Adrenal gland (tissue), 9 donors: ENCODE measurements at regions not wholly inside any gene's neighbourhood (a gene's known extent, or its start where the extent isn't known, plus 50 kb on each side); places are given as distances from the start of the nearest gene placed in this dataset.

Source experiments
- DNase-seq, 7 donors: peaks; one replicate each; pipeline ENCODE4 v3.0.0-alpha.2; 2019 to 2020
- H3K27ac ChIP-seq, 5 donors: fragments of 200-600 bp; sonication (generic) in 4 of 5; 1 replicate in 3 of 5; 2 replicates in 2 of 5; pipeline versions ENCODE4 v1.5.1 to v1.8.0; 2016 to 2020; ENCODE audit warnings: mild to moderate bottlenecking in 1 of 5
- H3K27me3 ChIP-seq: fragments of 200-600 bp; 2 replicates; pipeline ENCODE4 v1.8.0; 2021
- H3K36me3 ChIP-seq, 2 donors: fragments of 200-600 bp; replicated peaks in 1 of 2; 1 replicate in 1 of 2; 2 replicates in 1 of 2; pipeline versions ENCODE4 v1.5.1 to v1.8.0; 2018 to 2022
- H3K4me1 ChIP-seq, 2 donors: fragments of 200-600 bp; replicated peaks in 1 of 2; 1 replicate in 1 of 2; 2 replicates in 1 of 2; pipeline versions ENCODE4 v1.5.1 to v1.8.0; 2018 to 2021
- H3K4me3 ChIP-seq, 4 donors: fragments of 200-600 bp; sonication (generic) in 3 of 4; one replicate each; pipeline ENCODE4 v1.5.1; 2016 to 2018
- H3K9me3 ChIP-seq, 3 donors: fragments of 200-600 bp; sonication (generic) in 1 of 3; replicated peaks in 1 of 3; 1 replicate in 2 of 3; 2 replicates in 1 of 3; pipeline versions ENCODE4 v1.5.1 to v1.8.0; 2016 to 2021
- CTCF ChIP-seq, 6 experiments: fragments of 450-650 bp in 4 of 6; fragments of 200-600 bp in 2 of 6; sonication (generic) in 1 of 6; IDR thresholded peaks; 1 replicate in 5 of 6; 2 replicates in 1 of 6; pipeline versions ENCODE4 v1.5.1 to v1.8.0; 2016 to 2021; ENCODE audit warnings: antibody characterized with exemption in 6 of 6, mild to moderate bottlenecking in 2 of 6, moderate library complexity in 1 of 6
- POLR2A ChIP-seq, 2 donors: fragments of 450-650 bp; IDR thresholded peaks; one replicate each; pipeline ENCODE4 v1.6.1; 2017; ENCODE audit warnings: antibody characterized with exemption in 2 of 2, mild to moderate bottlenecking in 2 of 2, moderate library complexity in 1 of 2
- WGBS, 4 donors: extraction: QIAGEN DNeasy Blood & Tissue Kit in 2 of 4; methylation state at CpG; one replicate each; pipeline versions ENCODE4 v1.1.5 to v1.1.7; 2013 to 2017; 5-methylcytosine and 5-hydroxymethylcytosine counted together
- intact Hi-C, 2 donors: fragments of 100-400 bp; cut with DNase I; formaldehyde crosslinking; loops; one replicate each; pipeline versions ENCODE4 v1.14.1 to v1.15.0; 2022 to 2023
- donor health status: healthy with polysubstance abuse.
- donor health status: Bipolar disorder and iron deficiency.
- donor health status: DM: yes; HTN: yes; CAD: no.
- donor health status: DM: no; HTN: no; CAD: no.
- donor health status: DM: no; HTN: no; CAD: no.

- Histone ChIP-seq H3K4me1 (no peaks in the 10 kb centered on the region), H3K4me3 (no peak overlapping the region), H3K27me3 (peaks cover 3% of the 10 kb centered on the region), H3K9me3 (no peaks in the 10 kb centered on the region), H3K36me3 (no peaks in the 10 kb centered on the region), H3K27ac (no peak overlapping the region)
- TF ChIP-seq CTCF (IDR thresholded peaks at IDR 0.05), result no peak
- no peak for TF ChIP-seq POLR2A (IDR thresholded peaks at IDR 0.05)
- WGBS, 4 donors, result 20 to 23% (median 22%) methylated on average over 3 of the region's 3 CpGs
- DNase-seq, result no peak
- intact Hi-C loops, result no loop called here
These were observed 139.4 kb upstream of the IRX6 start for GRCh38 chr16:55184619-55185018.

GRCh38 chr16:55189224-55189623 lies 134.8 kb upstream of the IRX6 start:
- TF ChIP-seq POLR2A (IDR thresholded peaks at IDR 0.05) (no peak), CTCF (IDR thresholded peaks at IDR 0.05) (no peak)
- H3K4me3 ChIP-seq, result no peak overlapping the region
- H3K9me3 ChIP-seq, result no peaks in the 10 kb centered on the region
- intact Hi-C loops, result no loop called here
- 51 to 70% (median 52%) methylated on average over 6 of the region's 6 CpGs for WGBS, 4 donors
- no peaks in the 10 kb centered on the region for H3K4me1 ChIP-seq
- peaks cover 7% of the 10 kb centered on the region for H3K27me3 ChIP-seq
- no peaks in the 10 kb centered on the region for H3K36me3 ChIP-seq
- DNase-seq, result no peak
- H3K27ac ChIP-seq, result no peak overlapping the region

GRCh38 chr16:55189682-55190636 lies 134.0 kb upstream of the IRX6 start:
- TF ChIP-seq CTCF (IDR thresholded peaks at IDR 0.05) (no peak), POLR2A (IDR thresholded peaks at IDR 0.05) (no peak)

GRCh38 chr16:55192734-55193133 lies 131.3 kb upstream of the IRX6 start:
- no peaks in the 10 kb centered on the region for H3K9me3 ChIP-seq
- no peak for DNase-seq
- H3K4me1 ChIP-seq, result no peaks in the 10 kb centered on the region
- peaks cover 4% of the 10 kb centered on the region for H3K27me3 ChIP-seq
- intact Hi-C loops, result no loop called here
- no peak overlapping the region for H3K4me3 ChIP-seq
- no peaks in the 10 kb centered on the region for H3K36me3 ChIP-seq
- TF ChIP-seq POLR2A (IDR thresholded peaks at IDR 0.05), result no peak
- no peak for TF ChIP-seq CTCF (IDR thresholded peaks at IDR 0.05)
- no peak overlapping the region for H3K27ac ChIP-seq

More at GRCh38 chr16:55189682-55190636, 134.0 kb upstream of the IRX6 start:
- 27 to 37% (median 32%) methylated on average over 22 to 23 of the region's 23 CpGs for WGBS, 4 donors
- Histone ChIP-seq H3K27me3 (peaks cover 7% of the 10 kb centered on the region), H3K9me3 (no peaks in the 10 kb centered on the region), H3K27ac (no peak overlapping the region), H3K36me3 (no peaks in the 10 kb centered on the region), H3K4me1 (no peaks in the 10 kb centered on the region), H3K4me3 (no peak overlapping the region)
- no peak for DNase-seq
- intact Hi-C loops, result no loop called here
